Neuronal stem cell (in vitro differentiated cells): ENCODE measurements at regions not wholly inside any gene's neighbourhood (a gene's known extent, or its start where the extent isn't known, plus 50 kb on each side); places are given as distances from the start of the nearest gene placed in this dataset.

Experiments used
- DNase-seq: peaks from one replicate; pipeline ENCODE4 v3.0.0-alpha.2; 2013; ENCODE audit warnings: low spot score
- H2AFZ ChIP-seq: one replicate; pipeline ENCODE4 v1.6.1; 2013; ENCODE audit warnings: mild to moderate bottlenecking, low read length, inconsistent platforms
- H2AK5ac ChIP-seq: 2 replicates; pipeline ENCODE4 v1.6.1; 2013; ENCODE audit warnings: low read depth, mild to moderate bottlenecking, inconsistent platforms, low read length, moderate library complexity, mixed read lengths
- H2BK120ac ChIP-seq: 2 replicates; pipeline ENCODE4 v1.6.1; 2013; ENCODE audit warnings: low read depth, mild to moderate bottlenecking, inconsistent platforms, low read length, moderate library complexity, mixed read lengths
- H2BK12ac ChIP-seq: one replicate; pipeline ENCODE4 v1.6.1; 2013; ENCODE audit warnings: low read length, inconsistent platforms
- H2BK15ac ChIP-seq: 2 replicates; pipeline ENCODE4 v1.6.1; 2013; ENCODE audit warnings: mild to moderate bottlenecking, low read length, inconsistent platforms, mixed read lengths
- H2BK5ac ChIP-seq: one replicate; pipeline ENCODE4 v1.6.1; 2013; ENCODE audit warnings: inconsistent platforms, mild to moderate bottlenecking, low read length, moderate library complexity
- H3K14ac ChIP-seq: one replicate; pipeline ENCODE4 v1.6.1; 2013; ENCODE audit warnings: low read length, inconsistent platforms
- H3K18ac ChIP-seq: 2 replicates; pipeline ENCODE4 v1.6.1; 2013; ENCODE audit warnings: low read length, inconsistent platforms
- H3K23ac ChIP-seq: 2 replicates; pipeline ENCODE4 v1.6.1; 2013; ENCODE audit warnings: low read depth, mild to moderate bottlenecking, mixed read lengths, low read length, inconsistent platforms; ENCODE audit not compliant: poor library complexity
- H3K27ac ChIP-seq: replicated peaks from 3 replicates; pipeline ENCODE4 v1.5.1; 2013; ENCODE audit warnings: low read length, inconsistent platforms
- H3K27me3 ChIP-seq, 3 experiments: 2 replicates each; pipeline ENCODE4 v1.6.1; 2013; ENCODE audit warnings: low read length in 3 of 3, mild to moderate bottlenecking in 2 of 3, inconsistent platforms in 1 of 3, low read depth in 1 of 3, mixed read lengths in 1 of 3, moderate library complexity in 1 of 3; ENCODE audit not compliant: control insufficient read depth in 3 of 3, insufficient read depth in 3 of 3
- H3K36me3 ChIP-seq, 2 donors: replicated peaks in 1 of 2; 2 replicates each; pipeline ENCODE4 v1.6.1; 2013; ENCODE audit warnings: low read length in 2 of 2; ENCODE audit not compliant: control insufficient read depth in 2 of 2, insufficient read depth in 2 of 2
- H3K4ac ChIP-seq: 2 replicates; pipeline ENCODE4 v1.6.1; 2013; ENCODE audit warnings: inconsistent platforms, mild to moderate bottlenecking, low read length, moderate library complexity
- H3K4me1 ChIP-seq, 2 donors: 1 replicate in 1 of 2; 2 replicates in 1 of 2; pipeline ENCODE4 v1.6.1; 2013; ENCODE audit warnings: low read length in 2 of 2, low read depth in 1 of 2; ENCODE audit not compliant: control insufficient read depth in 2 of 2, insufficient read depth in 1 of 2
- H3K4me2 ChIP-seq: one replicate; pipeline ENCODE4 v1.6.1; 2013; ENCODE audit warnings: mild to moderate bottlenecking, low read length, inconsistent platforms; ENCODE audit not compliant: insufficient read depth, poor library complexity, severe bottlenecking
- H3K4me3 ChIP-seq, 2 donors: 2 replicates each; pipeline ENCODE4 v1.5.1; 2013; ENCODE audit warnings: low read length in 2 of 2, mild to moderate bottlenecking in 2 of 2, inconsistent platforms in 1 of 2, moderate library complexity in 1 of 2
- H3K79me1 ChIP-seq: one replicate; pipeline ENCODE4 v1.6.1; 2013; ENCODE audit warnings: low read depth, mild to moderate bottlenecking, inconsistent platforms, low read length, moderate library complexity
- H3K9ac ChIP-seq: one replicate; pipeline ENCODE4 v1.6.1; 2013; ENCODE audit warnings: mild to moderate bottlenecking, low read depth, low read length, inconsistent platforms; ENCODE audit not compliant: poor library complexity
- H3K9me3 ChIP-seq, 2 donors: replicated peaks in 1 of 2; 2 replicates each; pipeline versions ENCODE3 to v1.6.1; 2013; ENCODE audit warnings: low read length in 2 of 2, mild to moderate bottlenecking in 2 of 2, inconsistent platforms in 1 of 2, low read depth in 1 of 2, mixed read lengths in 1 of 2, moderate library complexity in 1 of 2; ENCODE audit not compliant: control insufficient read depth in 2 of 2, insufficient read depth in 1 of 2
- H4K8ac ChIP-seq: one replicate; pipeline ENCODE4 v1.6.1; 2013; ENCODE audit warnings: low read depth, mild to moderate bottlenecking, inconsistent platforms, low read length, moderate library complexity
- H4K91ac ChIP-seq: one replicate; pipeline ENCODE4 v1.6.1; 2013; ENCODE audit warnings: low read length, low read depth, mild to moderate bottlenecking, inconsistent platforms; ENCODE audit not compliant: poor library complexity
- WGBS, 2 donors: extraction: QIAGEN DNeasy Blood & Tissue Kit; methylation state at CpG; one replicate each; pipeline ENCODE4 v1.1.7; 2013; ENCODE audit warnings: missing lambda C conversion rate in 2 of 2, mixed read lengths in 1 of 2; ENCODE audit not compliant: insufficient read length in 2 of 2, insufficient replicate concordance in 1 of 2; ENCODE audit errors: extremely low coverage in 2 of 2; 5-methylcytosine and 5-hydroxymethylcytosine counted together

- Histone ChIP-seq H3K4me1 (peaks cover 0 to 7% of the 10 kb centered on the region in 2 donors), H3K4me3 (no peak overlapping the region)
- WGBS, 2 donors: no CpG with 5 or more reads among the region's 14 CpGs
Measured at GRCh38 chr2:129758784-129759471, 220.5 kb upstream of the RAB6C start.

DNA sequence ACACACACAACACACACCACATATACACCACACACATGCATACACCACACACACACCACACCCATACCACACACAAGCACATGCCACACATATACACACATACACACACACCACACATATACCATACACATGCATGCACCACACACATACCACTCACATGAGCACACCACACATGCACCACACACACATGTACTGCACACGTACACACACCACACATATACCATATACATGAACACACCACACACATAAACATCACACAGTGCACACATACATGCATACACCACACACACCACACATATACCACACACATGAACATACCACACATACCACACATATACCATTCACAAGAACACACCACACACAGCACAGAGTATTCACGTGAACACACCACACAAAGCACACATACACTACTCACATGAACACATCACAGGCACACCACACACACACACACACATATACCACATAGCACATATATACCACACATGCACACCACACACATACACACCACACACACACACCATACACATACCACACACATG lies 219.9 kb upstream of the RAB6C start:
- H3K4ac ChIP-seq: no peak overlapping the region

More at GRCh38 chr2:129758784-129759471, 220.5 kb upstream of the RAB6C start:
- H4K8ac ChIP-seq: no peak overlapping the region
- no peak overlapping the region for H3K4me2 ChIP-seq
- no peak overlapping the region for H2BK120ac ChIP-seq
- peak overlapping the region; percentile 12 for H3K18ac ChIP-seq
- H3K9me3 ChIP-seq: peaks cover 0 to 7% of the 10 kb centered on the region in 2 donors
- no peak for DNase-seq
- H3K36me3 ChIP-seq: peaks cover 0 to 2% of the 10 kb centered on the region in 2 donors
- H2BK12ac ChIP-seq: no peak overlapping the region
- H2BK15ac ChIP-seq: peak overlapping the region; percentile 40
- no peak overlapping the region for H3K4ac ChIP-seq
- peak overlapping the region; percentile 87 for H3K9ac ChIP-seq
- no peak overlapping the region for H3K27ac ChIP-seq
- peaks cover 0 to 5% (median 0%) of the 10 kb centered on the region in 3 experiments for H3K27me3 ChIP-seq
- peak overlapping the region; percentile 56 for H2AK5ac ChIP-seq
- H3K23ac ChIP-seq: peak overlapping the region; percentile 76
- no peak overlapping the region for H2BK5ac ChIP-seq
- H3K79me1 ChIP-seq: peaks cover 3% of the 10 kb centered on the region
- peak overlapping the region; percentile 28 for H3K14ac ChIP-seq
- H4K91ac ChIP-seq: peak overlapping the region; percentile 82
- H2AFZ ChIP-seq: peak overlapping the region; percentile 4

GRCh38 chr2:129760669-129761068 lies 218.8 kb upstream of the RAB6C start:
- Histone ChIP-seq H2AK5ac (no peak overlapping the region), H2BK15ac (no peak overlapping the region), H3K4me2 (no peak overlapping the region), H3K27me3 (peaks cover 0 to 5% (median 0%) of the 10 kb centered on the region in 3 experiments), H2BK120ac (no peak overlapping the region), H3K4me3 (no peak overlapping the region), H3K4ac (no peak overlapping the region), H2BK5ac (no peak overlapping the region), H3K4me1 (peaks cover 0 to 9% of the 10 kb centered on the region in 2 donors), H3K23ac (no peak overlapping the region), H3K9me3 (peaks cover 0 to 7% of the 10 kb centered on the region in 2 donors), H3K9ac (no peak overlapping the region), H3K36me3 (peaks cover 0 to 2% of the 10 kb centered on the region in 2 donors), H3K79me1 (peaks cover 3% of the 10 kb centered on the region), H3K27ac (no peak overlapping the region), H4K8ac (no peak overlapping the region), H2AFZ (no peak overlapping the region), H3K14ac (no peak overlapping the region), H3K18ac (no peak overlapping the region), H2BK12ac (no peak overlapping the region), H4K91ac (no peak overlapping the region)
- DNase-seq: no peak
- no CpG with 5 or more reads among the region's 7 CpGs for WGBS, 2 donors

More for the DNA sequence above, 219.9 kb upstream of the RAB6C start:
- Histone ChIP-seq H3K4me3 (peak overlapping the region in 1 of 2 donors; percentile 63), H3K27ac (no peak overlapping the region), H2AK5ac (peak overlapping the region; percentile 56), H3K4me2 (no peak overlapping the region), H4K8ac (no peak overlapping the region), H2BK5ac (no peak overlapping the region), H3K9me3 (peaks cover 0 to 7% of the 10 kb centered on the region in 2 donors), H3K4me1 (peaks cover 0 to 7% of the 10 kb centered on the region in 2 donors), H3K79me1 (peaks cover 3% of the 10 kb centered on the region), H3K23ac (peak overlapping the region; percentile 76), H3K18ac (no peak overlapping the region), H3K9ac (peak overlapping the region; percentile 87), H3K36me3 (peaks cover 0 to 2% of the 10 kb centered on the region in 2 donors), H4K91ac (peak overlapping the region; percentile 82), H2BK15ac (peak overlapping the region; percentile 40), H2BK12ac (no peak overlapping the region), H3K27me3 (peaks cover 0 to 5% (median 0%) of the 10 kb centered on the region in 3 experiments), H2AFZ (no peak overlapping the region), H3K14ac (peak overlapping the region; percentile 58), H2BK120ac (no peak overlapping the region)
- DNase-seq: no peak
- no CpG with 5 or more reads among the region's 2 CpGs for WGBS, 2 donors

DNA sequence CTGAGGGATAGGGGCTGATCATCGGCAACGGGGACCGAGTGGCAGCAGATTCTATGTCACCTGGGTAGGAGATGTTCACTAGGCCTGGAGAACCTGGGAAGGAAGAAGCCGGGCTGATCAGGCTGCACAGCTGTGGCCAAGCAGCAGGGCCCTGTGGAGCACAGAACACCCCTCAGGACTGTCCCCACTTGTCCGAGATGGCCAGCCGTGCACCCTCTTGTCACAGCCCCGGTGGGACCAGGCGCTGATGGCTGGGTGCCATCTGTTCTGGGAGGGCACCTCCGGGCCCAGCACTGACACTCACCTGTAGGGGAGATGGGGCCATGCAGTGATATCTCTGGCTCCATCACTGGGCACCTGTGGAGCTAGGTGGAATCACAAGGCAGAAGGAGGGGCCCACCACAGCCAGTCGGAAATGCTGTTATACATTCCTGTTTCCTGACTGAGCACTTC lies 217.9 kb upstream of the RAB6C start:
- no peak overlapping the region for H4K8ac ChIP-seq
- DNase-seq: no peak
- H3K9me3 ChIP-seq: peaks cover 0 to 7% of the 10 kb centered on the region in 2 donors
- H3K18ac ChIP-seq: peak overlapping the region; percentile 45
- peak overlapping the region; percentile 7 for H3K9ac ChIP-seq
- H3K4ac ChIP-seq: no peak overlapping the region
- no peak overlapping the region for H2BK12ac ChIP-seq
- no peak overlapping the region for H2AK5ac ChIP-seq
- H3K4me1 ChIP-seq: peaks cover 0 to 11% of the 10 kb centered on the region in 2 donors
- H3K23ac ChIP-seq: peak overlapping the region; percentile 32
- H3K36me3 ChIP-seq: peaks cover 0 to 2% of the 10 kb centered on the region in 2 donors
- no peak overlapping the region for H4K91ac ChIP-seq
- peaks cover 0 to under 1% (median 0%) of the 10 kb centered on the region in 3 experiments for H3K27me3 ChIP-seq
- no peak overlapping the region for H2BK5ac ChIP-seq
- H2AFZ ChIP-seq: no peak overlapping the region
- no peak overlapping the region for H2BK120ac ChIP-seq
- H3K4me3 ChIP-seq: no peak overlapping the region
- peaks cover 3% of the 10 kb centered on the region for H3K79me1 ChIP-seq
- no peak overlapping the region for H3K27ac ChIP-seq
- no CpG with 5 or more reads among the region's 10 CpGs for WGBS, 2 donors
- peak overlapping the region; percentile 6 for H2BK15ac ChIP-seq
- no peak overlapping the region for H3K14ac ChIP-seq
- no peak overlapping the region for H3K4me2 ChIP-seq
